ENCODE measurements at regions not wholly inside any gene's neighbourhood (a gene's known extent, or its start where the extent isn't known, plus 50 kb on each side); places are given as distances from the start of the nearest gene placed in this dataset.

DNA sequence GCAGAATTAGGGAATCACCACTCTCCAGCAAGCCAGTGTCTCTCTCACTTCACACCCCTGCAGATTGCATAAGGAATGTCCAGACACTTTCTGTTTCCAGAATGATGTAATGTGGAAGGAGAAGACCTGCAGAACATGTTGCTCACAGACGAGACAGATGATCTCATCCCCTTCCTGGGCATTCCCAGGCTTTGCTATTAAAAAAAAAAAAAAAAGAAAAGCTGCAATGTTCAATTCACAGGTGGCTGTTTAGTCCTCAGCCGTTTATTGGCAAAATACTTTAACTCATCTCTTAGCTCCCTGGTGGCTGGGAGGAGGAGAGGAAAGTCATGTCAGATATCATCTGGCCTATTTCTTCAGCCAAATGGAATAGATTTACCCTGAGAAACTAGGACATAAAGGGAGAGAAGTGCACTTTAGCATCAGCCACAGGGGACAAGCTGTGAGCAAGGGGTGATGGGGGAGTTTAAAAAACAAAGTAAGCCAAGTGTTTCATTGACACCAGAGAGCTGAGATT is 95.9 kb upstream of the TNC start:
- Histone ChIP-seq H3K56ac (ENCODE audit: insufficient read length, low read depth, low read length) (no peak overlapping the region), H3K79me2 (ENCODE audit: insufficient read depth, low read length) (no peaks in the 10 kb centered on the region), H2AK5ac (ENCODE audit: insufficient read length, low read length) (no peak overlapping the region), H3K14ac (ENCODE audit: insufficient read depth, low read length) (no peak overlapping the region), H3K23me2 (ENCODE audit: insufficient read length, low read depth, low read length, poor library complexity, severe bottlenecking) (no peaks in the 10 kb centered on the region), H3K4me1 (ENCODE audit: insufficient read depth, low read length) (no peaks in the 10 kb centered on the region; the same call in 1 of the 2 replicates), H3K4me2 (ENCODE audit: insufficient read depth, insufficient read length, low read length) (no peak overlapping the region), H2BK15ac (ENCODE audit: low read depth, low read length) (no peak overlapping the region), H3K9me3 (ENCODE audit: control insufficient read depth, low read depth, low read length) (no peaks in the 10 kb centered on the region), H2BK5ac (ENCODE audit: insufficient read length, low read length) (no peak overlapping the region), H3K27ac (ENCODE audit: insufficient read length, low read depth, low read length) (no peak overlapping the region), H3T11ph (ENCODE audit: low read length) (no peak overlapping the region), H2BK120ac (ENCODE audit: low read depth, low read length, poor library complexity, severe bottlenecking) (no peak overlapping the region), H3K79me1 (ENCODE audit: insufficient read depth, low read depth, low read length, poor library complexity, severe bottlenecking) (no peaks in the 10 kb centered on the region), H3K27me3 (ENCODE audit: insufficient read depth, low read length) (no peaks in the 10 kb centered on the region), H4K5ac (ENCODE audit: insufficient read length, low read depth, low read length) (no peak overlapping the region), H2BK20ac (ENCODE audit: low read depth, low read length, poor library complexity, severe bottlenecking) (no peak overlapping the region), H2AFZ (ENCODE audit: low read length) (no peak overlapping the region), H4K8ac (replicated peaks; ENCODE audit: insufficient read length, low read depth, low read length) (no peak overlapping the region), H4K91ac (ENCODE audit: insufficient read length, low read depth, low read length) (no peak overlapping the region), H2BK12ac (ENCODE audit: insufficient read length, low read depth, low read length) (no peak overlapping the region), H3K18ac (ENCODE audit: insufficient read length, low read depth, low read length) (no peak overlapping the region), H3K23ac (ENCODE audit: insufficient read length, low read depth, low read length) (no peak overlapping the region), H4K20me1 (ENCODE audit: control insufficient read depth, insufficient read depth, insufficient read length) (no peaks in the 10 kb centered on the region), H3K4ac (ENCODE audit: low read depth, low read length) (no peak overlapping the region), H3K9ac (ENCODE audit: extremely low read depth, insufficient read length, low read length) (no peak overlapping the region)
- WGBS (ENCODE audit: extremely low coverage, insufficient read length, low lambda C conversion rate) = no CpG with 5 or more reads among the region's 2 CpGs
- no peaks in the 10 kb centered on the region; a peak in 1 of 5 replicates for H3K9me3 Mint-ChIP-seq
- H3K27me3 Mint-ChIP-seq (ENCODE audit: low read depth) = peaks cover 2% of the 10 kb centered on the region; the same call in 1 of the 2 replicates
- H3K4me3 Mint-ChIP-seq = no peak overlapping the region
- peaks cover 0 to 4% of the 10 kb centered on the region in 2 experiments; a peak in 2 of 4 replicates for H3K4me1 Mint-ChIP-seq
- DNase-seq = no peak
- H3K27ac Mint-ChIP-seq = no peak overlapping the region
- TF ChIP-seq, protein P1, sequence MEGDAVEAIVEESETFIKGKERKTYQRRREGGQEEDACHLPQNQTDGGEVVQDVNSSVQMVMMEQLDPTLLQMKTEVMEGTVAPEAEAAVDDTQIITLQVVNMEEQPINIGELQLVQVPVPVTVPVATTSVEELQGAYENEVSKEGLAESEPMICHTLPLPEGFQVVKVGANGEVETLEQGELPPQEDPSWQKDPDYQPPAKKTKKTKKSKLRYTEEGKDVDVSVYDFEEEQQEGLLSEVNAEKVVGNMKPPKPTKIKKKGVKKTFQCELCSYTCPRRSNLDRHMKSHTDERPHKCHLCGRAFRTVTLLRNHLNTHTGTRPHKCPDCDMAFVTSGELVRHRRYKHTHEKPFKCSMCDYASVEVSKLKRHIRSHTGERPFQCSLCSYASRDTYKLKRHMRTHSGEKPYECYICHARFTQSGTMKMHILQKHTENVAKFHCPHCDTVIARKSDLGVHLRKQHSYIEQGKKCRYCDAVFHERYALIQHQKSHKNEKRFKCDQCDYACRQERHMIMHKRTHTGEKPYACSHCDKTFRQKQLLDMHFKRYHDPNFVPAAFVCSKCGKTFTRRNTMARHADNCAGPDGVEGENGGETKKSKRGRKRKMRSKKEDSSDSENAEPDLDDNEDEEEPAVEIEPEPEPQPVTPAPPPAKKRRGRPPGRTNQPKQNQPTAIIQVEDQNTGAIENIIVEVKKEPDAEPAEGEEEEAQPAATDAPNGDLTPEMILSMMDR (conservative IDR thresholded peaks at IDR 0.05) = no peak
- no peaks in the 10 kb centered on the region for H3K36me3 Mint-ChIP-seq (ENCODE audit: insufficient read depth in 1 of 3, low read depth in 3 of 3)
